ENCODE measurements at regions not wholly inside any gene's neighbourhood (a gene's known extent, or its start where the extent isn't known, plus 50 kb on each side); places are given as distances from the start of the nearest gene placed in this dataset.

DNA sequence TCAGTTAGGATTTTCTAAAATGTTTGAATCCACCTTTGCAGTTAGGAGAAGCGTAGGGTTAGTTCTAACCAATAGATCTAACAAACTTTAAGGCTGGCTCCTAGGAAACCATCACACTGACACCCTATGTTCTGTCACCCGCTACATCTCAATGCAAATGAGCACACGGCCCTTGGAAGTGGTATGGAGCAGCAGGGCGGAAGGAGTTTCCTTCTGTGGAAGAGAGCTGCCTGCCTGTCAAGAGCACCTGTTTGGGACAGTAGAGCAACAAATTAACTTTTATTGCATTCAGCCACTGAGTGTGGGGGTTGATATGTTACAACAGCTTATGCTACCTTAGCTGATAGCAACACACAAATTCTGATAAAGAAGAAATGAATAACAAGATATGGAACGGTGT lies 306.9 kb upstream of the RAB6C start:
- Histone ChIP-seq H3K36me3 (ENCODE audit: insufficient read depth, low read length) (no peaks in the 10 kb centered on the region), H3K27me3 (ENCODE audit: insufficient read depth, low read length) (no peaks in the 10 kb centered on the region), H3K4me1 (ENCODE audit: insufficient read depth, low read length) (peaks cover 8% of the 10 kb centered on the region), H3K4me3 (ENCODE audit: low read length) (no peak overlapping the region), H3K9me3 (ENCODE audit: insufficient read depth, low read depth, low read length) (no peaks in the 10 kb centered on the region), H3K27ac (ENCODE audit: low read depth, low read length) (no peak overlapping the region), H3K9ac (ENCODE audit: low read depth, low read length) (no peak overlapping the region)
- 77% methylated on average over 5 of the region's 5 CpGs for WGBS

DNA sequence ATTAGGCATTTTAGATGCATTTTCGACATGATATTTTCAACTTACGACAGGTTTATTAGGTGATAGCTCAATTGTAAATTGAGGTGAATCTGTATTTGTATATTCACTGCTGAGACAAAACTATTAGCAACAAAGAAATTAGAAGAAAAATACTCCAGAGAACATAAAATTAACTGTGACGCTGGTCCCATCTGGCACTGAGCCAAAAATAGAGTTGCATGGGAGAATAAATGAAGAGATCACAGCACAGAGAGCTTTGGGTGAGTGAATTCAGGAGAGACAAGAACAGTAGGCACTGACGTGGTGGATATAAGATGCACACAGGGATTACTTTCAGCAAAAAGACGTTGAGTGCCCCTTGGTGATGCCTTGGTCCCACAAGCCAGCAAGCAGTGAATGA lies 306.2 kb upstream of the RAB6C start:
- Histone ChIP-seq H3K27me3 (ENCODE audit: insufficient read depth, low read length) (no peaks in the 10 kb centered on the region), H3K27ac (ENCODE audit: low read depth, low read length) (no peak overlapping the region)
- WGBS: 66% methylated on average over 5 of the region's 5 CpGs

DNA sequence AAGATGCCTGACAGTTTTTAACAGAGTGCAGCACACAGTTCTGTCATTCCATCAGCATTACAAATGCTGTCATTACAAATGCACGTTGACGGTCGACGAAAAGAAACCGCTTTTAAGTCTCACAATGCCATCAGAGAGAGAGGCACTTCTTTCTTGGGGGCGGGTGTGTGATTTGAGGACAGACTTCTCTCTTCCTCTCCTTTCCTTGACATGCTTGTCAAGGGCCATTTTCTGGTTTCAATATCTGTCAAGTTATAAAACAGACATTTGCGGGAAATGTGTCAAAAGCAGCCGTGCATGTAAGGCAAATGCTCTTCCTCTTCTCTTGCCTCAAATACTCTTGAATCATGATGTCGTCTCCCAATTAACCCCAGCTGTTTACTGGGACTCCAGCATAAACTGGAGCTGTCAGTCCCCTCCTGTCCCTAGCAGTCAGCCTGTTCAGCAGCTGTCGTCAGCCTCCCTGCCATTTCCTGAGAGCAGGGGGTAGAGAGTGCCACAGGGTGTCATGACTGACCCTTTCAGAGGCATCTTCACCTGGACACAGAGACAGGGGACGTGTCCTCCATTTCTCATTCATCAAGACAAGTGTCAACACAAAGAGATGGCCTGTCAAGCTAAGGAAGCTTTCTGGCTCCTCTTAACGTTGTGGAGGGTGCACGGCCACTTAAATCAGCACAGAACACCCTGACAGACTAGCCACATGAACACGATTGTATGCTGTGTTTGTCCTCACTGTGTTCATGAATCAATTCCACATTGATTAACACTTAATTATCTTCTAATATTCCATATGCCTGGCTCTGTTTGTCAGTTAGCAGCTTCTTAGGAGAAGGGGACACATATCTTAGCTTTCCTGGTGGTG lies 305.4 kb upstream of the RAB6C start:
- 52% methylated on average over 14 of the region's 14 CpGs for WGBS
- Histone ChIP-seq H3K27me3 (ENCODE audit: insufficient read depth, low read length) (no peaks in the 10 kb centered on the region), H3K36me3 (ENCODE audit: insufficient read depth, low read length) (no peaks in the 10 kb centered on the region), H3K9ac (ENCODE audit: low read depth, low read length) (no peak overlapping the region), H3K9me3 (ENCODE audit: insufficient read depth, low read depth, low read length) (no peaks in the 10 kb centered on the region), H3K27ac (ENCODE audit: low read depth, low read length) (no peak overlapping the region), H3K4me3 (ENCODE audit: low read length) (no peak overlapping the region), H3K4me1 (ENCODE audit: insufficient read depth, low read length) (peaks cover 8% of the 10 kb centered on the region)

More for the DNA sequence above, 306.2 kb upstream of the RAB6C start:
- Histone ChIP-seq H3K4me3 (ENCODE audit: low read length) (no peak overlapping the region), H3K9me3 (ENCODE audit: insufficient read depth, low read depth, low read length) (no peaks in the 10 kb centered on the region), H3K9ac (ENCODE audit: low read depth, low read length) (no peak overlapping the region), H3K4me1 (ENCODE audit: insufficient read depth, low read length) (peaks cover 8% of the 10 kb centered on the region), H3K36me3 (ENCODE audit: insufficient read depth, low read length) (no peaks in the 10 kb centered on the region)

DNA sequence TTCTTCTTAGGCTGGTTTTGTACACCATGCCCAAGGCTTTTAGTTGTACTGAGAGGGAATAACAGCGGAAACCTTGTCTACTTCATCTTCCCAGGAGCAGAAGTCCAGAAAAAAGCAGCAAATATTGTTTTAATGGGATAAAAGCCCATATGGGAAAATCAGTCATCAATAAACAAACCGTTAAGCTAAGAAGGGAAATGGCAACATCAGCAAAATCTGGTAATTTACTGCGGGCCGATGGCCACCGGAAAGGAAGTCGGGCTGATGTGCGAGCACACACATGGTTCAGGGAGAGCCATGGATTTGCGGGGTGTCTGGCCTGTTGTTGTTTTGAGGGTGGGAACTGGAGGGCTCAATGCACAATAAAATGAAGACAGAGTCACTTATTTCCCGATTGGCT lies 300.7 kb upstream of the RAB6C start:
- Histone ChIP-seq H3K9me3 (ENCODE audit: insufficient read depth, low read depth, low read length) (no peaks in the 10 kb centered on the region), H3K4me1 (ENCODE audit: insufficient read depth, low read length) (peaks cover under 1% of the 10 kb centered on the region; the same call in 1 of the 2 replicates), H3K27ac (ENCODE audit: low read depth, low read length) (no peak overlapping the region), H3K36me3 (ENCODE audit: insufficient read depth, low read length) (no peaks in the 10 kb centered on the region), H3K9ac (ENCODE audit: low read depth, low read length) (no peak overlapping the region), H3K4me3 (ENCODE audit: low read length) (no peak overlapping the region), H3K27me3 (ENCODE audit: insufficient read depth, low read length) (no peaks in the 10 kb centered on the region)
- WGBS: 93% methylated on average over 9 of the region's 9 CpGs

GRCh38 chr2:129681788-129682187 lies 297.7 kb upstream of the RAB6C start:
- no peak overlapping the region for H3K9ac ChIP-seq (ENCODE audit: low read depth, low read length)
- WGBS: no CpG with 5 or more reads among the region's 1 CpG

DNA sequence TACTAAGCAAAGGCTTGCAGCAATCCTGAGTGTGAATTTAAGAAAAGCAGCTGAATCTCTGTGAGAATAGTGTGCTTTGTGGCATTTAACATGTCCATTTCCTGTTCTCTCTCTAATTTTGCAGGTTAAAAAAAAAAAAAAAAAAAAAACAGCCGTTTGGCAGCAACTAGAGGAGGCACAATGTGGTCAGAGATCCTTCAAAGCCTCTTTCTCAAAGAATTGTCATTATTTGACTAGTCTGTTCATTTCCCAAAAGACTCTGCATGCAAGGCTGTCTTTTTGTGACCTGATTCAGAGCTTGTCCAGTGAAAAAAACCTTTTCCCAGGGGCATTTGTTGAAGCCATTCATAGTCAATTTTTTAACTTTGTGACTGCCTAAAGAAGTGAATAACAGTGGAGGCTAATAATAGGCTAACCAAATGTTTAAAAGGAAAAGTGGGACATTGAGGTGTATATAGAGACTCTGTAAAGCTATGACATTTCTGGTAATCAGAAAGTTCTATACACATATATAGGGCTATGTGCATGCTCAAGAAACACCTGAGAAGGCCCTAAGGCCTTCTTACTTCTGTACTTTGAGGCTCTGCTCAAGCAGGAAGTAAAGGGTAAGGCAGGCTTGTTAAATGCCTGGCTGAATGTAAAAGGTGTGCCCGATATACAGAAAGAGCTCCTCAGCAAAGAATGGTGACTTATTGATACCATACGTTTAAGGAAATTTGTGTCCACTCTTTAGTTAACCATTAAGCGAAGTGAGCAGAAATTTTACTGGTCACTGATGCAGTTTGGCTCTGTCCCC lies 289.6 kb upstream of the RAB6C start:
- H3K27me3 ChIP-seq (ENCODE audit: insufficient read depth, low read length): no peaks in the 10 kb centered on the region
- no peak overlapping the region for H3K4me3 ChIP-seq (ENCODE audit: low read length)
- H3K36me3 ChIP-seq (ENCODE audit: insufficient read depth, low read length): no peaks in the 10 kb centered on the region
- no peak overlapping the region for H3K27ac ChIP-seq (ENCODE audit: low read depth, low read length)
- H3K9ac ChIP-seq (ENCODE audit: low read depth, low read length): no peak overlapping the region
- WGBS: 81% methylated on average over 4 of the region's 4 CpGs
- H3K4me1 ChIP-seq (ENCODE audit: insufficient read depth, low read length): peaks cover 10% of the 10 kb centered on the region; the same call in 1 of the 2 replicates
- H3K9me3 ChIP-seq (ENCODE audit: insufficient read depth, low read depth, low read length): peaks cover 6% of the 10 kb centered on the region

More at GRCh38 chr2:129681788-129682187, 297.7 kb upstream of the RAB6C start:
- Histone ChIP-seq H3K4me3 (ENCODE audit: low read length) (no peak overlapping the region), H3K9me3 (ENCODE audit: insufficient read depth, low read depth, low read length) (no peaks in the 10 kb centered on the region), H3K36me3 (ENCODE audit: insufficient read depth, low read length) (no peaks in the 10 kb centered on the region), H3K4me1 (ENCODE audit: insufficient read depth, low read length) (no peaks in the 10 kb centered on the region), H3K27me3 (ENCODE audit: insufficient read depth, low read length) (no peaks in the 10 kb centered on the region), H3K27ac (ENCODE audit: low read depth, low read length) (no peak overlapping the region)

DNA sequence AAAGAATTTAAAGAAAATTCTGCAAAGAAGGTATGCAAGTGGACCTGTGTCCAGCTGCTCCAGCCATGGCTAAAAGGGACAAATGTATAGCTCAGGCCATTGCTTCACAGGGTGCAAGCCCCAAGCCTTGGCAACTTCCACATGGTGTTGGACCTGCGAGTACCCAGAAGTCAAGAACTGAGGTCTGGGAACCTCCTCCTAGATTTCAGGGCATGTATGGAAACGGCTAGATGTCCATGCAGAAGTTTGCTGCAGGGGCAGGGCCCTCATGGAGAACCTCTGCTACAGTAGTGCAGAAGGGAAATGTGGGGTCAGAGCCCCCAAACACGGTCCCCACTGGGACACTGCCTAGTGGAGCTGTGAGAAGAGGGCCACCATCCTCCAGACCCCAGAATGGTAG lies 284.0 kb upstream of the RAB6C start:
- Histone ChIP-seq H3K27me3 (ENCODE audit: insufficient read depth, low read length) (no peaks in the 10 kb centered on the region), H3K4me1 (ENCODE audit: insufficient read depth, low read length) (no peaks in the 10 kb centered on the region), H3K27ac (ENCODE audit: low read depth, low read length) (no peak overlapping the region), H3K9ac (ENCODE audit: low read depth, low read length) (no peak overlapping the region), H3K9me3 (ENCODE audit: insufficient read depth, low read depth, low read length) (peaks cover 12% of the 10 kb centered on the region), H3K4me3 (ENCODE audit: low read length) (no peak overlapping the region), H3K36me3 (ENCODE audit: insufficient read depth, low read length) (no peaks in the 10 kb centered on the region)
- 92% methylated on average over 3 of the region's 3 CpGs for WGBS

GRCh38 chr2:129698593-129698992 lies 280.9 kb upstream of the RAB6C start:
- Histone ChIP-seq H3K9me3 (ENCODE audit: insufficient read depth, low read depth, low read length) (peaks cover 9% of the 10 kb centered on the region), H3K9ac (ENCODE audit: low read depth, low read length) (no peak overlapping the region), H3K27me3 (ENCODE audit: insufficient read depth, low read length) (no peaks in the 10 kb centered on the region), H3K27ac (ENCODE audit: low read depth, low read length) (no peak overlapping the region), H3K4me3 (ENCODE audit: low read length) (no peak overlapping the region), H3K4me1 (ENCODE audit: insufficient read depth, low read length) (no peaks in the 10 kb centered on the region), H3K36me3 (ENCODE audit: insufficient read depth, low read length) (no peaks in the 10 kb centered on the region)
- 92% methylated on average over 3 of the region's 3 CpGs for WGBS

GRCh38 chr2:129699781-129700573 lies 279.5 kb upstream of the RAB6C start:
- no peaks in the 10 kb centered on the region for H3K27me3 ChIP-seq (ENCODE audit: insufficient read depth, low read length)
- H3K27ac ChIP-seq (ENCODE audit: low read depth, low read length): no peak overlapping the region
- H3K9me3 ChIP-seq (ENCODE audit: insufficient read depth, low read depth, low read length): peaks cover 5% of the 10 kb centered on the region
- H3K4me1 ChIP-seq (ENCODE audit: insufficient read depth, low read length): 0 out of 2 replicates have a peak, but pooled peaks cover 3% of the 10 kb centered on the region
- WGBS: 92% methylated on average over 9 of the region's 10 CpGs
- no peak overlapping the region for H3K4me3 ChIP-seq (ENCODE audit: low read length)
- H3K36me3 ChIP-seq (ENCODE audit: insufficient read depth, low read length): no peaks in the 10 kb centered on the region
- no peak overlapping the region for H3K9ac ChIP-seq (ENCODE audit: low read depth, low read length)

GRCh38 chr2:129702416-129703176 lies 276.9 kb upstream of the RAB6C start:
- no peak overlapping the region for H3K9ac ChIP-seq (ENCODE audit: low read depth, low read length)
- no peaks in the 10 kb centered on the region for H3K9me3 ChIP-seq (ENCODE audit: insufficient read depth, low read depth, low read length)
- 98% methylated on average over 4 of the region's 4 CpGs for WGBS
- 0 out of 2 replicates have a peak, but pooled peaks cover 3% of the 10 kb centered on the region for H3K4me1 ChIP-seq (ENCODE audit: insufficient read depth, low read length)
- no peak overlapping the region for H3K27ac ChIP-seq (ENCODE audit: low read depth, low read length)
- no peak overlapping the region for H3K4me3 ChIP-seq (ENCODE audit: low read length)
- H3K27me3 ChIP-seq (ENCODE audit: insufficient read depth, low read length): no peaks in the 10 kb centered on the region
- H3K36me3 ChIP-seq (ENCODE audit: insufficient read depth, low read length): no peaks in the 10 kb centered on the region
